HCT116 (cell line): ENCODE measurements at regions not wholly inside any gene's neighbourhood (a gene's known extent, or its start where the extent isn't known, plus 50 kb on each side); places are given as distances from the start of the nearest gene placed in this dataset.

Experiments
- ATAC-seq: fragments of 200-7000 bp; cut with Tn5 transposase; 2 replicates; pipeline ENCODE4 v1.9.1; 2020; ENCODE audit warnings: mild to moderate bottlenecking, moderate library complexity
- BruUV-seq: library from RNA; stranded (reverse); fragments of 400-500 nt; replicated peaks from 2 replicates; lab custom pipeline; 2021; lab: Mats Ljungman, UMichigan
- CTCF ChIA-PET: fragments of 300-600 bp; sonication (Branson Sonifier 250); formaldehyde crosslinking; loops from one replicate; lab custom pipeline; 2021; ENCODE audit warnings: antibody characterized with exemption; lab: Charles Lee
- POLR2A ChIA-PET: fragments of 300-600, 350-600 bp; sonication (Branson Sonifier 250); formaldehyde crosslinking; loops from one replicate; lab custom pipeline; 2021; ENCODE audit warnings: antibody characterized with exemption; lab: Charles Lee
- RAD21 ChIA-PET, 2 experiments: fragments of 300-600 bp; sonication (Branson Sonifier 250); formaldehyde crosslinking; loops; one replicate each; lab custom pipeline; 2023; ENCODE audit warnings: low total read pairs in 2 of 2; ENCODE audit not compliant: uncharacterized antibody in 2 of 2, unreplicated experiment in 2 of 2, low non-redundant PET in 1 of 2; lab: Charles Lee
- DNase-seq: peaks from one replicate; pipeline ENCODE4 v3.0.0-alpha.2; 2010; ENCODE audit warnings: low read depth, low spot score
- H2AFZ ChIP-seq: fragments of 200-600 bp; shearing (Covaris generic), sonication (generic); 2 replicates; pipeline ENCODE4 v1.6.1; 2017; ENCODE audit warnings: low read depth, mixed run types, mixed read lengths, antibody characterized with exemption, low read length; ENCODE audit not compliant: poor library complexity, severe bottlenecking
- H3K27ac ChIP-seq: 2 replicates; pipeline ENCODE4 v1.5.1; 2012; ENCODE audit warnings: low read depth, low read length
- H3K27me3 ChIP-seq: fragments of 200-600 bp; sonication (generic); 2 replicates; pipeline ENCODE4 v1.6.1; 2016; ENCODE audit warnings: mixed run types, low read length, mixed read lengths; ENCODE audit not compliant: insufficient read depth
- H3K36me3 ChIP-seq, 2 experiments: fragments of 200-500 bp in 1 of 2; fragments of 200-600 bp in 1 of 2; sonication (Bioruptor generic) in 1 of 2; sonication (generic) in 1 of 2; 2 replicates each; pipeline versions ENCODE4 v1.5.1 to v1.6.1; 2014 to 2016; ENCODE audit warnings: low read length in 2 of 2, inconsistent platforms in 1 of 2, mixed read lengths in 1 of 2, mixed run types in 1 of 2; ENCODE audit not compliant: insufficient read depth in 2 of 2, control insufficient read depth in 1 of 2
- H3K4me1 ChIP-seq, 2 experiments: fragments of 200-600 bp in 1 of 2; sonication (generic) in 1 of 2; 2 replicates each; pipeline versions ENCODE4 v1.5.1 to v1.6.1; 2012 to 2017; ENCODE audit warnings: low read length in 2 of 2, inconsistent platforms in 1 of 2, mild to moderate bottlenecking in 1 of 2, mixed read lengths in 1 of 2, mixed run types in 1 of 2, moderate library complexity in 1 of 2; ENCODE audit not compliant: insufficient read depth in 2 of 2, control insufficient read depth in 1 of 2
- H3K4me2 ChIP-seq: fragments of 200-600 bp; sonication (generic); 2 replicates; pipeline ENCODE4 v1.6.1; 2017; ENCODE audit warnings: mixed run types, low read length, mixed read lengths
- H3K4me3 ChIP-seq, 2 experiments: fragments of 200-600 bp in 1 of 2; sonication (generic) in 1 of 2; replicated peaks in 1 of 2; 2 replicates each; pipeline ENCODE4 v1.5.1; 2011 to 2016; ENCODE audit warnings: low read length in 2 of 2, control low read depth in 1 of 2, low read depth in 1 of 2, mild to moderate bottlenecking in 1 of 2, mixed read lengths in 1 of 2, mixed run types in 1 of 2
- H3K79me2 ChIP-seq: fragments of 200-600 bp; sonication (generic); 2 replicates; pipeline ENCODE4 v1.6.1; 2017; ENCODE audit warnings: mild to moderate bottlenecking, mixed run types, low read length, moderate library complexity, mixed read lengths; ENCODE audit not compliant: insufficient read depth
- H3K9ac ChIP-seq: fragments of 200-600 bp; sonication (generic); 2 replicates; pipeline ENCODE4 v1.6.1; 2016; ENCODE audit warnings: low read length, mixed read lengths
- H3K9me2 ChIP-seq: fragments of 200-600 bp; sonication (generic), shearing (Covaris generic); 2 replicates; pipeline ENCODE4 v1.6.1; 2017; ENCODE audit warnings: mixed run types, mild to moderate bottlenecking, moderate library complexity; ENCODE audit not compliant: insufficient read depth
- H3K9me3 ChIP-seq, 2 experiments: fragments of 200-500 bp in 1 of 2; fragments of 200-600 bp in 1 of 2; sonication (Bioruptor generic) in 1 of 2; sonication (generic) in 1 of 2; 2 replicates each; pipeline ENCODE4 v1.6.1; 2014 to 2017; ENCODE audit warnings: low read length in 2 of 2, mixed read lengths in 2 of 2, inconsistent platforms in 1 of 2, low read depth in 1 of 2, mild to moderate bottlenecking in 1 of 2, mixed run types in 1 of 2, moderate library complexity in 1 of 2; ENCODE audit not compliant: control insufficient read depth in 1 of 2, insufficient read depth in 1 of 2
- H4K20me1 ChIP-seq: fragments of 200-600 bp; sonication (generic), shearing (Covaris generic); 2 replicates; pipeline ENCODE4 v1.6.1; 2017; ENCODE audit warnings: mixed run types, mild to moderate bottlenecking, moderate library complexity; ENCODE audit not compliant: insufficient read depth
- ATF3 ChIP-seq: IDR thresholded peaks from 2 replicates; pipeline ENCODE4 v1.6.1; 2012
- CBX3 ChIP-seq: IDR thresholded peaks from 2 replicates; pipeline ENCODE4 v1.6.1; 2012; ENCODE audit warnings: low read depth
- CEBPB ChIP-seq: IDR thresholded peaks from 2 replicates; pipeline ENCODE4 v1.6.1; 2012; ENCODE audit warnings: low read depth
- EGR1 ChIP-seq: IDR thresholded peaks from 2 replicates; pipeline ENCODE4 v1.6.1; 2012; ENCODE audit warnings: low read depth
- ELF1 ChIP-seq: IDR thresholded peaks from 2 replicates; pipeline ENCODE4 v1.6.1; 2012; ENCODE audit warnings: low read depth, borderline replicate concordance
- EZH2phosphoT487 ChIP-seq: fragments of 200-600 bp; IDR thresholded peaks from 2 replicates; pipeline ENCODE4 v1.6.1; 2018; ENCODE audit warnings: antibody characterized with exemption, borderline replicate concordance
- JUND ChIP-seq: IDR thresholded peaks from 2 replicates; pipeline ENCODE4 v1.6.1; 2012
- POLR2AphosphoS5 ChIP-seq: IDR thresholded peaks from 2 replicates; pipeline ENCODE4 v1.6.1; 2011; ENCODE audit warnings: mild to moderate bottlenecking, low read depth, low read length, moderate library complexity
- SIN3A ChIP-seq: IDR thresholded peaks from 2 replicates; pipeline ENCODE4 v1.6.1; 2012; ENCODE audit warnings: low read depth
- SRF ChIP-seq: IDR thresholded peaks from 2 replicates; pipeline ENCODE4 v1.6.1; 2012; ENCODE audit warnings: low read depth
- TCF7L2 ChIP-seq: IDR thresholded peaks from 2 replicates; pipeline ENCODE4 v1.7.0; 2011; ENCODE audit warnings: borderline replicate concordance, inconsistent platforms; ENCODE audit not compliant: insufficient read depth, insufficient read length; ENCODE audit errors: extremely low read depth
- YY1 ChIP-seq: IDR thresholded peaks from 2 replicates; pipeline ENCODE4 v1.6.1; 2011; ENCODE audit warnings: low read length, low read depth, moderate library complexity, mild to moderate bottlenecking; ENCODE audit not compliant: insufficient replicate concordance; ENCODE audit errors: extremely low read depth
- ZFX ChIP-seq: fragments of 450-650 bp; IDR thresholded peaks from 2 replicates; pipeline ENCODE4 v1.6.1; 2017
- ZNF274 ChIP-seq: fragments of 200-500 bp; sonication (Bioruptor generic); IDR thresholded peaks from 2 replicates; pipeline ENCODE4 v1.6.1; 2014; ENCODE audit warnings: mild to moderate bottlenecking, low read depth, low read length, inconsistent platforms
- intact Hi-C: fragments of 100-400 bp; cut with micrococcal nuclease; formaldehyde crosslinking; loops from 2 replicates; pipeline ENCODE4 v1.10.0; 2022
- TF ChIP-seq, protein P1 (sequence below): IDR thresholded peaks from 2 replicates; pipeline ENCODE4 v1.6.1; 2012
- TF ChIP-seq, protein P2 (sequence below): IDR thresholded peaks from 2 replicates; pipeline ENCODE4 v1.6.1; 2012; ENCODE audit warnings: low read depth

DNA sequence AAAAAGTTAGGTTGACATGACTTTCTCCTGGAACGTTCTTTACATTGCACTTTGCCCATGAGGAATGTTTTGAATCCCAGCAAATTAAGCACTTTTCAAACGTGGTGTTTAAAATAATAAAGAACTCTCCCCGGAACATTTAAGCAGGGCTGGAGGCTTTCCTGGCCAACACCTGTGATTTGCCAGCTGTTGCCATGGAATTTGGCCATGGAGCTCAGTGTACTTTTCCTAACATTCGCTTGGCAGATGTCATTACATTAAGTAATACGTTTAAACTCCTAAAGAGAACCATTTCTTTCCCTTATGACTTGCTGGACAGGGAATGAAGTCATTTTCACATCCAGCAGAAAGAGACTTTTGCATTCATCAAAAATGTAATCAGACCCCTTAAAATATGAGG is 146.1 kb downstream of the GAS1 start (continued):
- TF ChIP-seq POLR2AphosphoS5 (no peak), JUND (no peak), TCF7L2 (no peak), CBX3 (no peak), CEBPB (no peak), EGR1 (no peak), YY1 (no peak), ELF1 (no peak), ZFX (no peak)
- TF ChIP-seq, protein P1, sequence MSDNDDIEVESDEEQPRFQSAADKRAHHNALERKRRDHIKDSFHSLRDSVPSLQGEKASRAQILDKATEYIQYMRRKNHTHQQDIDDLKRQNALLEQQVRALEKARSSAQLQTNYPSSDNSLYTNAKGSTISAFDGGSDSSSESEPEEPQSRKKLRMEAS: no peak

DNA sequence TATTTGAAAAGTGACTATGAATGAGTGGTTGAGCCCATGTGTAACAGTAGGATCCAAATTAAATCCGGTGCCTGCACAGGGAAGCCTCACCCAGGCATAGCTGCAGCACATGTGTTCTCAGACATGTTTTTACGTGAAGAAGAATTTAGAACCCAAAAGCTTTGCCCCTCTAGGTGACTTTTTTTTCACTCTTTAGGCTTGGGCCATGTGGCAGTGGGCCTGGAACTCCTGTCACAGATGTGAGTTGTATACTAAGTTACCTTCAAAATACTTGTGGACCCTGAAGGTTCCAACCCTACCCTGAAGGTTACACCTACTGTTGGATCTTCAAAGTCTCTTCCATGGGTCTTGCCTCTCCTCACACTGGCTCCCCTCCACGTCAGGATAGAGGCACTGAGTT is 146.6 kb downstream of the GAS1 start:
- Histone ChIP-seq H3K79me2 (no peaks in the 10 kb centered on the region), H3K4me3 (no peak overlapping the region), H4K20me1 (no peaks in the 10 kb centered on the region), H3K4me1 (no peaks in the 10 kb centered on the region), H3K27me3 (peaks cover 23% of the 10 kb centered on the region), H3K4me2 (no peak overlapping the region), H3K9me3 (no peaks in the 10 kb centered on the region), H3K27ac (no peak overlapping the region), H3K9me2 (no peaks in the 10 kb centered on the region), H3K9ac (no peak overlapping the region), H2AFZ (no peak overlapping the region), H3K36me3 (no peaks in the 10 kb centered on the region)
- ChIA-PET RAD21 (no interaction called here), CTCF (no interaction called here), POLR2A (no interaction called here)
- intact Hi-C loops: loop anchor here (5.0 kb wide), 1 partner anchor 313 kb away; no protein-coding TSS in a partner anchor
- no peak for TF ChIP-seq ZNF274
- no TSS peak for BruUV-seq
- DNase-seq (no peak), ATAC-seq (no peak)

GRCh38 chr9:86798966-86799365 is 148.3 kb downstream of the GAS1 start:
- no peaks in the 10 kb centered on the region for H3K9me2 ChIP-seq
- no peak overlapping the region for H3K9ac ChIP-seq
- POLR2A ChIA-PET: no interaction called here
- no peak for ATAC-seq
- no TSS peak for BruUV-seq
- no peak for DNase-seq
- RAD21 ChIA-PET: no interaction called here
- H2AFZ ChIP-seq: no peak overlapping the region
- no peak overlapping the region for H3K4me2 ChIP-seq
- intact Hi-C loops: no loop called here
- H3K4me3 ChIP-seq: no peak overlapping the region
- H4K20me1 ChIP-seq: no peaks in the 10 kb centered on the region
- CTCF ChIA-PET: no interaction called here
- H3K4me1 ChIP-seq: no peaks in the 10 kb centered on the region
- H3K79me2 ChIP-seq: no peaks in the 10 kb centered on the region
- H3K36me3 ChIP-seq: no peaks in the 10 kb centered on the region
- H3K27me3 ChIP-seq: peaks cover 15% of the 10 kb centered on the region; the same call in 1 of the 2 replicates
- H3K9me3 ChIP-seq: no peaks in the 10 kb centered on the region
- H3K27ac ChIP-seq: no peak overlapping the region
- TF ChIP-seq, protein P2, sequence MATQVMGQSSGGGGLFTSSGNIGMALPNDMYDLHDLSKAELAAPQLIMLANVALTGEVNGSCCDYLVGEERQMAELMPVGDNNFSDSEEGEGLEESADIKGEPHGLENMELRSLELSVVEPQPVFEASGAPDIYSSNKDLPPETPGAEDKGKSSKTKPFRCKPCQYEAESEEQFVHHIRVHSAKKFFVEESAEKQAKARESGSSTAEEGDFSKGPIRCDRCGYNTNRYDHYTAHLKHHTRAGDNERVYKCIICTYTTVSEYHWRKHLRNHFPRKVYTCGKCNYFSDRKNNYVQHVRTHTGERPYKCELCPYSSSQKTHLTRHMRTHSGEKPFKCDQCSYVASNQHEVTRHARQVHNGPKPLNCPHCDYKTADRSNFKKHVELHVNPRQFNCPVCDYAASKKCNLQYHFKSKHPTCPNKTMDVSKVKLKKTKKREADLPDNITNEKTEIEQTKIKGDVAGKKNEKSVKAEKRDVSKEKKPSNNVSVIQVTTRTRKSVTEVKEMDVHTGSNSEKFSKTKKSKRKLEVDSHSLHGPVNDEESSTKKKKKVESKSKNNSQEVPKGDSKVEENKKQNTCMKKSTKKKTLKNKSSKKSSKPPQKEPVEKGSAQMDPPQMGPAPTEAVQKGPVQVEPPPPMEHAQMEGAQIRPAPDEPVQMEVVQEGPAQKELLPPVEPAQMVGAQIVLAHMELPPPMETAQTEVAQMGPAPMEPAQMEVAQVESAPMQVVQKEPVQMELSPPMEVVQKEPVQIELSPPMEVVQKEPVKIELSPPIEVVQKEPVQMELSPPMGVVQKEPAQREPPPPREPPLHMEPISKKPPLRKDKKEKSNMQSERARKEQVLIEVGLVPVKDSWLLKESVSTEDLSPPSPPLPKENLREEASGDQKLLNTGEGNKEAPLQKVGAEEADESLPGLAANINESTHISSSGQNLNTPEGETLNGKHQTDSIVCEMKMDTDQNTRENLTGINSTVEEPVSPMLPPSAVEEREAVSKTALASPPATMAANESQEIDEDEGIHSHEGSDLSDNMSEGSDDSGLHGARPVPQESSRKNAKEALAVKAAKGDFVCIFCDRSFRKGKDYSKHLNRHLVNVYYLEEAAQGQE: no peak
- no peak for TF ChIP-seq EGR1
- TF ChIP-seq YY1: no peak
- TF ChIP-seq ELF1: no peak
- TF ChIP-seq SIN3A: no peak
- TF ChIP-seq POLR2AphosphoS5: no peak
- no peak for TF ChIP-seq EZH2phosphoT487
- TF ChIP-seq SRF: no peak
- TF ChIP-seq ATF3: no peak
